ENCODE measurements at regions not wholly inside any gene's neighbourhood (a gene's known extent, or its start where the extent isn't known, plus 50 kb on each side); places are given as distances from the start of the nearest gene placed in this dataset.
"Not testable (repeated sequence)": the region's sequence is repeated elsewhere in the genome, so short reads cannot be mapped to it uniquely, and the experiment has no call there.

DNA sequence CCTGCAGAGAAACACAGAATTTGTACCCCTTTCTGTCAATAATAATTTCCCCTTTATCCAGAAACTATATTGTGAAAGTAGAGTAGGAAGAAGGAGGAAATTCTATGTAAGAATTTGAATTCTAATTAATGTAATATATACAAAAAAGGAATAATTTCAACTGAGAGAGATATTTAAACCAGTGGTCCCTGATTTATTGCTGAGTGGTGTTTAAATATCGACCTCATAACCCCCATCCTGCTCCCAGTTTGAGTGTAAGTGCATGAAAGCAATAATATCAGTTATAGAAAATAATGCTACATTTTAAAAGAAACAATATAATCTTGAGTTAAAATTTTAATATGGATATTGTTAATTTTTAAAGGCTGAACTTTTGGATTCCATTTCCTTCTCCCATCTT, 286.2 kb upstream of the REG3G start:
- no peak for DNase-seq (ENCODE audit: low spot score in 2 of 2)
- ATAC-seq = no peak
- Mint-ChIP-seq H3K9me3 (peaks cover 19 to 30% of the 10 kb centered on the region in 2 donors), H3K36me3 (no peaks in the 10 kb centered on the region), H3K27ac (no peak overlapping the region)

DNA sequence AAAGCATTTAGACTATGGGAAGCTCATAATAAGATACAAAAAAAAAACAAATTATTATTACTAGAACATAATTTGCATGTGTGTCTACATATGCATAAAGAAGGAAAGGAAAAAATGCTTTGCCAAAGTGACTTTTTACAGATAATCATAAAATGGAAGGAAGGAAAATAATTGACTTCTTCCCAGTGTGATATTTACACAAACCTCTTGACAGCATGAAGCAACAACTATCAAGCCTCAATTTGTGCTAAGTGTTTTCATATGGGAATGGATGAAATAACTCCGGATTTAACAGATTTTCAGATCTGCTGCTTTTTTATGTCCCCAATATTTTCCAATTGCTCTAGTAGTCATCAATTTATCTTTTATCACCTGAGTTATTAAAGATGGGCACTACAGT, 275.9 kb upstream of the REG3G start:
- Mint-ChIP-seq H3K27ac (no peak overlapping the region), H3K36me3 (no peaks in the 10 kb centered on the region), H3K9me3 (no peaks in the 10 kb centered on the region)
- DNase-seq (ENCODE audit: low spot score in 2 of 2) (no peak), ATAC-seq (no peak)

DNA sequence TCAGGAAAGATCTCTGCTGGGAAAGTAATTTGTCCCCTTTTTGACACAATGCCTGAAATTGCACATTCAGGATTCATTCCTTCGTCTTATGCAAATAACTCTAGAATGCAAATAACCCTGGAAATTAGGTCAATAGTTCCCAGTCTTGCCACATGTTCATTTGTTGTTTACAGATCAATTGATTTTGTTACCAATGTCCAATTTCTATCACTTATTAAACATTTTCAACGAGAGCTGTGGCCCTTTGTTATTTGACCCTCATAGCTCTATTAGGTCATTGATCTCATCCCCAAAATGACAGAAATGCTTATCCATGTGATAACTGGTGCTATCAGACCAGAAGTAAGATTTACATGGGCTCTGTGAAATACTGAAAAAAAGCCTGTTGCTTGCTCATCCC, 275.3 kb upstream of the REG3G start:
- no peaks in the 10 kb centered on the region for H3K36me3 Mint-ChIP-seq
- ATAC-seq (no peak), DNase-seq (ENCODE audit: low spot score in 2 of 2) (no peak)
- no peak overlapping the region for H3K27ac Mint-ChIP-seq
- no peaks in the 10 kb centered on the region for H3K9me3 Mint-ChIP-seq

DNA sequence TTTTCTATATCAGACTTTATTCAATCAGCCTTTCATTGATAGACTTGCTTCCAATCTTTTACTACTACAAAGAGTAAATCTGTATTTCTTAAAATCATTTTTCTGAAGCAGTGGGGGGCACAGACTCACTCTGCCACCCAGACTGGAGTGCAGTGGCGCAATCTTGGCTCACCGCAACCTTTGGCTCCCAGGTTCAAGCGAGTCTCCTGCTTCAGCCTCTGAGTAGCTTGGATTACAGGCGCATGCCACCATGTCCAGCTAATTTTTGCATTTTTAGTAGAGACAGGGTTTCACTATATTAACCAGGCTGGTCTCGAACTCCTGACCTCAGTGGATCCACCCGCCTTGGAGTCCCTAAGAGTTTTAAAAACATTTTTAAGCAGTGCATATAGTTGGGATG, 270.6 kb upstream of the REG3G start:
- ATAC-seq (no peak), DNase-seq (ENCODE audit: low spot score in 2 of 2) (no peak)
- Mint-ChIP-seq H3K9me3 (peaks cover 19 to 21% of the 10 kb centered on the region in 2 donors), H3K27ac (no peak overlapping the region), H3K36me3 (peaks cover 10 to 14% of the 10 kb centered on the region in 2 donors)

DNA sequence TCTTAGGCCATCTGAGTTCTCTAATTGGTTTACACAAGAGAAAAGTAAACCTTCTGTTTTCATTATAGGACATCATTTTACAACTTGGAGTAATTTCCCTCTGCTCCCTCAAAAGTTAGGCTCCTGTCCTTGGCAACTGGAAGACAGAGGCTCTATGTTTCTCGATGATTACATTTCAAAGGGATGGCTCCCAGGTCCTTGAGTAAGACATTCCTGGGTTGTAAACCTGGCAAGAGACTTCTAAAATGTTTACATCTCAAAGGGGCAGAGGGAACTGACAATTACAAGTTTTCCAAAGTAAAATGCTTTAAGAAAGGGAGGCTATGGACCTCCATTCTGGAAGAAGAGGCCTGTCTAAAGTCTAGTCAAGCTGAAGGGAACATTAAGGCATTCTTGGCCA, 268.3 kb upstream of the REG3G start:
- ATAC-seq (no peak), DNase-seq (ENCODE audit: low spot score in 2 of 2) (no peak)
- Mint-ChIP-seq H3K9me3 (peaks cover 41 to 43% of the 10 kb centered on the region in 2 donors), H3K27ac (no peak overlapping the region), H3K36me3 (peaks cover 28 to 36% of the 10 kb centered on the region in 2 donors)

DNA sequence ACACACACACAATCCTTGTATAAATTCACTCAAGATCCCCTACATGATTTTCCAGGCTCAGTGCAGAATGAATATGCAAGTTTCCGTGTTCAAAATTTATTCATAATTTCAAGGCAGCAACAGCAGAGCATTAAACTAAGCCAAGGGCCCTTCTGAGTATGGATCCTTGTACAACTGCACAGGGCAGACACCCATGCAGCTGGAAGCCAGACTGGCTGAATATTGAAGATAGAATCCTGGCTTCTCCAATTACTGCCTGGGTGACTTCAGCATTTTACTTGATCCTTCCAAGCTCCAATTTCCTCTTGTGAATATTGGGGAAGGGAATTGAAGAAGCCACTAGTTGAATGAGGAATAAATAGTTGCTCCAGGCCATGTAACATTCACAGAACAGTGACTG, 267.9 kb upstream of the REG3G start:
- Mint-ChIP-seq H3K36me3 (peaks cover 33 to 41% of the 10 kb centered on the region in 2 donors), H3K27ac (no peak overlapping the region)

DNA sequence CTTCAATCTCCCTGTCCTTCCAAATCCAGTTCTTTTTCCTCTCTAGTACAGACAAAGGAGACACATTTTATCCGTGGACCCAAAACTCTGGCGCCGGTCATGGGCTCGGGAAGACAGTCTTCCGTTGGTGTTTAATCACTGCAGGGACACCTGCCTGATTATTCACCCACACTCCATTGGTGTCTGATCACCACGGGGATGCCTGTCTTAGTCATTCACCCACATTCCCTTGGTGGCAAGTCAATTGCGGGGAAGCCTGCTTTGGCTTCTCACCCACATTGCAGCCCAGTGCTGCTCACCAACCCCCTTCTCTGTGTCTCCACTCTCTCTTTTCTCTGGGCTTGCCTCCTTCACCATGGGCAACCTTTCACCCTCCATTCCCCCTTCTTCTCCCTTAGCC, 266.7 kb upstream of the REG3G start:
- not testable (repeated sequence) for H3K27ac Mint-ChIP-seq; DNase-seq (ENCODE audit: low spot score in 2 of 2); ATAC-seq
- Mint-ChIP-seq H3K9me3 (peaks cover 56 to 58% of the 10 kb centered on the region in 2 donors), H3K36me3 (peaks cover 35 to 51% of the 10 kb centered on the region in 2 donors)

More for the DNA sequence above, 267.9 kb upstream of the REG3G start:
- peaks cover 45 to 48% of the 10 kb centered on the region in 2 donors for H3K9me3 Mint-ChIP-seq
- no peak for ATAC-seq
- DNase-seq (ENCODE audit: low spot score in 2 of 2) = no peak

DNA sequence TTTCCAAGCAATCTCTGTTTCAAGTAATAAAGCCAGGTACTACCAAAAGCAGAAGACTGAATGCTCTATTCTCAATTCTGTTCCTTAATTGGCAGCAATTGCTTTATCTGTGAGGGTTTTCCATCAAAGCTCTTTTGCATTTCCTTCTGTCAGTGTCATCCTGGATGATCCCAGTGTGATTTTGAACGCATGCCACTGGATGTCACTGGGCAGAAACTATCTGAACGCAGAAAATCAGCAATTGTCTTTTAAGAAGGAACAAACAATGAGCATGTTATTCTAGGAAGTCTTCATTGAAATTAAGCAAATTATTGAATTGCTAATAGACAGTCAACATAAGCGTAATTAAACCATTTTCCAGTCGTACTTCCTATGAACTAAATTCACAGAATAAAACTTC, 259.0 kb upstream of the REG3G start:
- ATAC-seq (no peak), DNase-seq (ENCODE audit: low spot score in 2 of 2) (no peak)
- Mint-ChIP-seq H3K9me3 (peaks cover 36 to 37% of the 10 kb centered on the region in 2 donors), H3K27ac (no peak overlapping the region), H3K36me3 (peaks cover 14 to 22% of the 10 kb centered on the region in 2 donors)

DNA sequence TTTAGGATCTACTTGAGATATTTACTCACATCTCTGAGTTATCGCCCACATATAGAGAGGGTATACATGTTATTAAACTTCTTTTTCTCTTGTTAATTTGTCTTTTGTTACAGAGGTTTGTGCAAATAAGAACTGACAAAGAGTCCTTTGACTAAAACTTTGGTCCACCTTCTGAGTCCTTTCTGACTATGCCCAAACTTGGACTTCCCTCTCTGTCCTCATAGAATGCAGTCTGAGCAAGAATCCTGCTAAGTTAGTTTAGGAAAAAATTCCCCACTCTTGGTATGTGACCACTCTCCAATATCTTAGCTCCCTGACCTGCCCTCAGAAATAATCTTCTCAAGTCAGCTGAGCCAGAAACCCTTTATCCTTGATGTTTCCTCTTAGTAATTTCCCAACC, 257.5 kb upstream of the REG3G start:
- Mint-ChIP-seq H3K36me3 (peaks cover 0 to 6% of the 10 kb centered on the region in 2 donors), H3K9me3 (peaks cover 23 to 24% of the 10 kb centered on the region in 2 donors), H3K27ac (no peak overlapping the region)
- ATAC-seq = no peak
- DNase-seq (ENCODE audit: low spot score in 2 of 2) = no peak

DNA sequence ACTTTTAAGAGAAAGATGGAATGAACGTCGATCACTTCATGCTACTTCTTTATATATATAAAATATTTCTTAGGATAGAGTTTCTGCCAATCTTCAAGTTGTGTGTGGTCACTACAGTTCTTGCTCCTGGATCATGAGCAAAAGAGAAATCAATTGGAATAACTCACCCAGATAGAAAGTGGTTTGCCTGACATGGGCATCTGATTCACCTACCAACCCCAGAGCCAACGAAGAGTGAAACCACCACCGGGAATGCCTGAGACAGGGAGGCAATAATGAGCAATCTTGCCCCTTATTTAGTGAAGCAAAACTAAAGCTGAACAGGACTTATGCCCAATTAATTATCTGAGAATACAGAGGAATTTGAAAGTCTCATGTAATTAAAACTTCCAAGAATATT, 250.2 kb upstream of the REG3G start:
- no peak overlapping the region for H3K27ac Mint-ChIP-seq
- peaks cover 0 to 9% of the 10 kb centered on the region in 2 donors for H3K36me3 Mint-ChIP-seq
- no peak for ATAC-seq
- H3K9me3 Mint-ChIP-seq = peaks cover 16 to 35% of the 10 kb centered on the region in 2 donors
- no peak for DNase-seq (ENCODE audit: low spot score in 2 of 2)

DNA sequence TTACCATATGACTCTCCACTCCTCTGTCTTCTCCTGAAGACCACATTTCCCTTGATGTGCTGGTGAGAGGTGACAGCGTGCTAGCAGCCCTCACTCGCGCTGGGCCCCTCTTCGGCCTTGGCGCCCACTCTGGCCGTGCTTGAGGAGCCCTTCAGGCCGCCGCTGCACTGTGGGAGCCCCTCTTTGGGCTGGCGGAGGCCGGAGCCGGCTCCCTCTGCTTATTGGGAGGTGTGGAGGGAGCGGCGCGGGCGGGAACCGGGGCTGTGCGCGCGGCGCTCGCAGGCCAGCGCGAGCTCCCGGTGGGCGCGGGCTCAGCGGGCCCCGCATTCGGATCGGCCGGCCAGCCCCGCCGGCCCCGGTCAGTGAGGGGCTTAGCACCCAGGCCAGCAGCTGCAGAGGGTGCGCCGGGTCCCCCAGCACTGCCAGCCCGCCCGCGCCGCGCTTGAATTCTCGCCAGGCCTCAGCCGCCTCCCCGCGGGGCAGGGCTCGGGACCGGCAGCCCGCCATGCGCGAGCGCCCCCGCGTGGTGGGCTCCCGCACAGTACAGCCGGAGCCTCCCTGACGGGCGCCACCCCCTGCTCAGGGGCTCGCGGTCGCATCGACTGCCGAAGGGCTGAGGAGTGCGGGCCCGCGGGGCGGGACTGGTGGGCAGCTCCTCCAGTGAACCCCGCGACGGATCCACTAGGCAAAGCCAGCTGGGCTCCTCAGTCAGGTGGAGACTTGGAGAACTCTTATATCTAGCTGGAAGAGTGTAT, 246.6 kb upstream of the REG3G start:
- Mint-ChIP-seq H3K9me3 (peaks cover 15 to 36% of the 10 kb centered on the region in 2 donors), H3K27ac (no peak overlapping the region), H3K36me3 (peaks cover 0 to 9% of the 10 kb centered on the region in 2 donors)
- ATAC-seq (no peak), DNase-seq (ENCODE audit: low spot score in 2 of 2) (no peak)

DNA sequence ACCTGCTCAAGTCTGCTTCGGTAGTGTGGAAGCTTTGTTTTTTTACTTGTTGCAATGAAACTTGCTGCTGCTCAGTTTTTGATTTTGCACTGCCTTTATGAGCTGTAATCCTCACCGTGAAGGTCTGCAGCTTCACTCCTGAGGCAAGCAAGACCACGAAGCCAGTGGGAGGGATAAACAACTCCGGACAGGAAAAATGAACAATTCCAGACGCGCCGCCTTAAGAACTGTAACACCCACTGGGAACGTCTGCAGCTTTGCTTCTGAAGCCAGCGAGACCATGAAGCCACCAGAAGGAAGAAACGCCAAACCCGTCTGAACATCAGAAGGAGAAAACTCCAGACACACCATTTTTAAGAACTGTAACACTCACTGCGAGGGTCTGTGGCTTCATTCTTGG, 245.7 kb upstream of the REG3G start:
- Mint-ChIP-seq H3K9me3 (peaks cover 15 to 35% of the 10 kb centered on the region in 2 donors), H3K36me3 (peaks cover 0 to 9% of the 10 kb centered on the region in 2 donors), H3K27ac (no peak overlapping the region)
- DNase-seq (ENCODE audit: low spot score in 2 of 2) = no peak
- no peak for ATAC-seq

DNA sequence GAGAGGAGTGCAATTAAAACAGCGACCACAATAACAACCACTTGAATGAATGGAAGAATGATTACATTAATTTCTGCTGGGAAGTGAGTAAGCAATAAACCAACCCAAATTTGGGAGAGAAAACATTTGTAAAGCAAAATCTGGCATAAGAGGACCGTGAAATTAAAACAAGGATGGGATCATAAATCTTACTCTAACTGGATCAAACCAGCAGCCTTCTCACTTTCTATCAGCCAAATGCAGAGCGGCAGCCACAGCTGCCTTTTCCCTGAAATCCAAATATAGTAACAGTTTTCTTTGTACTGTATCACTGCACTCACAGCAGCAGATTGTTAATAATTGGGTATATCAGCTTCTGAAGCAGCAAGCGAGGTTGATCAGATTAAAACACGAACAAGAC, 245.2 kb upstream of the REG3G start:
- H3K36me3 Mint-ChIP-seq = peaks cover 0 to 9% of the 10 kb centered on the region in 2 donors
- ATAC-seq = no peak
- H3K27ac Mint-ChIP-seq = no peak overlapping the region
- H3K9me3 Mint-ChIP-seq = peaks cover 15 to 30% of the 10 kb centered on the region in 2 donors
- DNase-seq (ENCODE audit: low spot score in 2 of 2) = no peak

DNA sequence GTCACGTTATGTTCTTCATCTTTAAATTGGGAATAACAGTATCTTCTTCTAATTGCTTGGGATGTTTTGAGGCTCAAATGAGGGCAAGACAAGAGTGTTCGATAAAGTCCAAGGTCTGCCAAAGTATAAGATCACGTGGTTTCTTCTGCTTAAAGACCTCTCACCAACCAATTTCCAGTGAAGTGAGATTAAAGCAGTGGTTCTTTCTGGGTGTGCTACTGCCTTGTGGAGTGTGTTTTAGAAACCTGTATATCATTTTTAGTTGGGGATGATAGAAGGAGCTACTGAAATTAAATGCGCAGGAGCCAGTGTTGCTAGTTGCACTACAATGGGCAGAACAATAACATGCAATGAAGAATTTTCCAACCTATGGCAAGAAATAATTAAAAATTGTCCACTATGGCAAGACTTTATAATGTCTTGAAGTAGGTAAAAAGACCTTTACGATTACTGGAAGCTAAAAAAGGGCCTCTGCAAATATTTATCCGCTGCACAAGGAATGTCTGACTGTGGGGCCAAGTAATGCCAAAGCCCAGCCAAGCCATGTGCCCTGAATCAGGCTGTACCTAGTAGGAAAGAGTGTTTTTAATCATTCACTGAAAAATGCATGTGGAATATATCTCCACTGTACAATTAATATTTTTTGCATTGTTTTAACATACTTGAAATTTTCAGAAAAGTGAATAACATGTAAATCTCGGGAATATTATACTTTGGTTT, 244.5 kb upstream of the REG3G start:
- H3K36me3 Mint-ChIP-seq = peaks cover 0 to 9% of the 10 kb centered on the region in 2 donors
- peaks cover 15 to 28% of the 10 kb centered on the region in 2 donors for H3K9me3 Mint-ChIP-seq
- DNase-seq (ENCODE audit: low spot score in 2 of 2) = no peak
- ATAC-seq = no peak
- H3K27ac Mint-ChIP-seq = no peak overlapping the region

DNA sequence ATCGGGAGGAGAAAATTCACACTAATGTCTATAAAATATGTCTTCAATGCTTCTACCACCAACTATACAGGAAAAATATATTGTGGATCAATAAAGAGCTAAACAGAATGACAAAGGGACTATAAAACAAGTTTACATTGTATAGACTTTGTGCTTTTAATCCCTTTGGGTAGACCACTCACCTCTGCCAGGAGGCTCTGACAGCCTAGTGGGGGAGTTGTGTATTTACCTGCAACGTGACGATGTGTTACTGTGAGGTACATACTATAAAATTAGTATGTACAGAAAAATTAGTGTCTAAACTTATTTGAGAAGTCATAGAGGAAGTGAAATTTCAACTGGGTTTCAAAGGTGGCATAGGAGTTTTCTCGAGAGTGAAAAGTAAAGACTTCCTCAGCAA, 243.3 kb upstream of the REG3G start:
- Mint-ChIP-seq H3K36me3 (peaks cover 0 to 9% of the 10 kb centered on the region in 2 donors), H3K9me3 (peaks cover 11 to 25% of the 10 kb centered on the region in 2 donors), H3K27ac (no peak overlapping the region)
- DNase-seq (ENCODE audit: low spot score in 2 of 2) = no peak
- no peak for ATAC-seq

DNA sequence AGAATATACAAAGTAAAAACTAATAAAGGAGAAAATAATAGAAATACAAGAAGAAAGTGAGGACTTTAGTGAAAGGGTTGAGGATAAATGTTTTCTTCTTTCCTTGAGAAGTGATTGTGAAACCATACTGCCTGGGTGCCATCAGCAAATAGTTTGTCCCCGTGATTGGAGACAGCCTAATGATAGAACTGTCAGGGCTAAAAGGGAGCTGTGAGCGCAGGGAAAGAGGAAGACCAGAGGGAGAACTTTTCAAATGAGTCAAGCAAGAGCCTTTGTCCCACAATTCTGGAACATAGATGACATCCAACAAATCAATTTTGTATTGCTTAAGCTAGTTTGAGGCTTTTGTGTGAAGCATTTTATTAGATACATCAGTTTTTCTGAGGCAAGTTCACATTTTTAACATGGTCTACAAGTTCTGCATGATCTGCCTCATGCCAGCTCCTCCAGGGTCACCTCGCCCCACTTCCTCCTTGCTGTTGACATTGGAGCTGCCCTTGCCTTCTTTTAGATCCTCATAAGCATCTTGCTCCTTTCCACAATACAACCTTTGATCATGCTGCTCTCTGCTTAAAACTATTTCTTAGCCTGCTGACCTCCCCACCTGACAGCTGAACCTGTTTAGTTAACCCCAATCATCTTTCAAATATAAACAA, 213.4 kb upstream of the REG3G start:
- H3K9me3 Mint-ChIP-seq = peaks cover 17 to 22% of the 10 kb centered on the region in 2 donors
- no peak overlapping the region for H3K27ac Mint-ChIP-seq
- no peak for DNase-seq (ENCODE audit: low spot score in 2 of 2)
- no peaks in the 10 kb centered on the region for H3K36me3 Mint-ChIP-seq
- no peak for ATAC-seq

DNA sequence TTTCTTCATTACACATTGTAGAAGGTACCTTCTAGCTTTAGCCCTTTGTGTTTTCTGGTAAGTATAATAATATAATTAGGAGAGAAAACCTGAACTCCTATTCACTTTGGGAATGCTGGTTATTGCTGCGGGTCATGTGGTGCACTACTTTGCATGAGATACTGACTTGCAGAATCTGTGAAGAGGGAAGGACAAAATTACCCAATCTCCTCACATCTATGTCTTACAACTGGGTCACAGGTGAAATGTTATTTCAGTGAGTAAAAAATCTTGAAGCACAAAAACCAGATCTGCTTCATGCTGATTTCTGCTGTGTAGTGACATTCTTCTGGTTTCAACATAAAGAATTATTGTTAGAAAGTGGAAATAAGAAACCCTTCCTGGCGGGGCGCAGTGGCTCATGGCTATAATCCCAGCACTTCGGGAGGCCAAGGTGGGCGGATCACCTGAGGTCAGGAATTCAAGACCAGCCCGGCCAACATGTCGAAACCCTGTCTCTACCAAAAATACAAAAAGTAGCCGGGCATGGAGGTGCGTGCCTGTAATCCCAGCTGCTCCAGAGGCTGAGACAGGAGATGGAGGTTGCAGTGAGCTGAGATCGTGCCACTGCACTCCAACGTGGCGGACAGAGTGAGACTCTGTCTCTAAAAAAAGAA, 211.0 kb upstream of the REG3G start:
- no peaks in the 10 kb centered on the region for H3K36me3 Mint-ChIP-seq
- no peak overlapping the region for H3K27ac Mint-ChIP-seq
- DNase-seq (ENCODE audit: low spot score in 2 of 2) = no peak
- H3K9me3 Mint-ChIP-seq = peaks cover 5 to 10% of the 10 kb centered on the region in 2 donors
- no peak for ATAC-seq
